CD4-positive, alpha-beta T cell treated with Interferon gamma for 1 hour (primary cell): ENCODE measurements at regions not wholly inside any gene's neighbourhood (a gene's known extent, or its start where the extent isn't known, plus 50 kb on each side); places are given as distances from the start of the nearest gene placed in this dataset.

Experiments used
- DNase-seq: peaks from one replicate; pipeline ENCODE4 v3.0.0-alpha.2; 2020

DNA sequence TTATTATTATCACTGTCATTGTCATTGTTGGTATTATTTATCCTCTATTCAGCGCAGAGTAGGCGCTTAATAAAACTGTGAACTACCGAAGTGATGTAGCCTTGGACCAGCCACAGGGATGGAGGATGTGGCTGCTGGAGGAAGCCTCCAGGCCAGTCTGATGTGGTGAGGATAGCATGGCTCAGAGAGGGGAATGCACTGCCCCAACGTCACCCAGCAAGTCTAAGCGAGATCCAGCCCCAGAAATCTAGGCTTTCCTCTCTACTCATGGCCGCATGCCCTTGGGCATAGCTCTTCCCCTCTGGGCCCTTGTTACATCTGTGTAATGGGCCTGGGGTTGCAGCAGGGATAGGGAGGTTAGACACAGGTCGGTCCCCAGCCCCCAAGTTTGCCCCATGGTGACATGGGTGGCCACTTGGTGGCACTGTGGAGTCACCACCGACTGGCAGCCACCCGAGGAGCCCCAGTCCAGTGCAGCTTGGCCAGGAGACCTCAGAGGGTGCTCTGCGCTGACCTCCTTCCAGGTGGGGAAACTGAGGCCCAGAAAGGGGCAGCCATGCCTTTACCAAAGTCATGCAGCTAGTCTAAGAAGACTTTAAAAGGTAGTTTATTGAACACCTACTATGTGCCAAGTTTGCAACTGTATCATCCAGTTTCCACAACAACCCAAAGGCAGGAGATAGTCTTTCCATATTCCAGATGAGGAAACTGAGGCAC lies 395.7 kb downstream of the MN1 start:
- no peak for DNase-seq

GRCh38 chr22:27406389-27406861 lies 395.1 kb downstream of the MN1 start:
- DNase-seq = no peak

- DNase-seq = no peak
Measured at GRCh38 chr22:27407369-27407985, 394.1 kb downstream of the MN1 start.

DNA sequence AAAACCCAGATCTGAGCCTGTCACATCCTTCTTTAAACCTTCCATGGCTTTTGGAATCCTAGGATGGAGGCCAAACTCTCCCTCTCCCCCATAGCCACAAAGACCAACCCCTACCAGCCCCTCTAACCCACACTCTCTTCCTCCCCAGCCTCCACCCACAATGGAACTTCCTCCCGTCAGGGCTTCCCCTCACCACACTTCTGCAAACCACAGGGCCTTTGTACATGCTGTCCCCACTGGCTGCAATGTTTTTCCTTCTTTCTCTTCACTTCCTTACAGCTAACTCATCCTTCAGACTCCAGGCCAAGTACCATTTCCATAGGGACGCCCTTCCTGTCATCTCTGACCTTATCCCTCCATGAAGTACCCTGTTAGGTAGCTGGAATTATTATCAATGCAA lies 393.5 kb downstream of the MN1 start:
- no peak for DNase-seq

- no peak for DNase-seq
Measured at GRCh38 chr22:27409299-27409698, 392.3 kb downstream of the MN1 start.

DNA sequence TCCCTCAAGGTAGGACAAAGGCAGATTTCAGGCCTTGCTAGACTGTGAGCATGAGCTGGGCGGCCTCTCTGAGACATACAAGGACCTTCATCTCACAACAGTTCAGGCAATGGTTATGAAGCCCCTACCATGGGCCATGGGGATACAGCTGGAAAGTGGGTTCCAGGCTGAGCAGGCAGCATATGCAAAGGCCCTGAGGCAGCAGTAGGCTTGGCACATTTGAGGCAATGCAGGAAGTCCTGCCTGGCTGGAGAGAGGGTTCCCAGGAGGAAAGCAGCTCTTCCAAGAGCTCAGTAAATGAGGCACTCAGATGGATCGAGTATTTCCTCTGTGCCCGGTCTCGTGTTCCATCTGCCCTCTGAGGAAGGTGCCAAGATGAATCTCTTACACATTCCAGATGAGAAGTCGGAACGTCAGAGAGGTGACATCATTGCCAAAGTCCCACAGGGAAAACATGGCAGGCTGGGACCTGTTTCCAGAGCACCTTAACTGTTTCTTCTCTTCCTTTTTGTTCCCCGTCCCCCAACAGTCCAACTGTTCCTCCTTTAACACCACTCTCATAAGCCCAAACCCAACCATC lies 388.6 kb downstream of the MN1 start:
- no peak for DNase-seq

- DNase-seq = no peak
Measured at GRCh38 chr22:27413702-27414101, 387.9 kb downstream of the MN1 start.

GRCh38 chr22:27416511-27417420 lies 384.8 kb downstream of the MN1 start:
- DNase-seq = no peak

DNA sequence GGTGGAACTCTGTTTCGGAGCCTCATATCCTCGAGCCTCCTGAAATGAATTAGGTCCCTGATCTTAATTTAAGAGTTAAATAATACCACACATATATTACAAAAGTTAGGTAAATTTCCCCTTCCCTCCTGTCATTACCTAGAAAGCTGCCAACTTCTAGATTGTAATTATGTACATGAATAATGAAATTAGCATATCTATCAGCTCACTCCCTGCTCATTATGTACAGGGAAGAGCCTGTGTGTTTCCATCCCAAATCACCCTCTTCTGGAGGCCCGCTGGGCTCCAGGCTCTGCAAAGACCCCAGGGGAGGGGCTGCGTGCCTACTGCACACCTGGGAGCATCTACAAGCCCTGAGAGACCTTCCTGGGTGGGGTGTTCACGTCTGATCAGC lies 384.1 kb downstream of the MN1 start:
- DNase-seq = no peak

- DNase-seq = no peak
Measured at GRCh38 chr22:27418261-27418660, 383.3 kb downstream of the MN1 start.

- DNase-seq = no peak
Measured at GRCh38 chr22:27419473-27419872, 382.1 kb downstream of the MN1 start.

- DNase-seq = no peak
Measured at GRCh38 chr22:27420195-27420816, 381.2 kb downstream of the MN1 start.

DNA sequence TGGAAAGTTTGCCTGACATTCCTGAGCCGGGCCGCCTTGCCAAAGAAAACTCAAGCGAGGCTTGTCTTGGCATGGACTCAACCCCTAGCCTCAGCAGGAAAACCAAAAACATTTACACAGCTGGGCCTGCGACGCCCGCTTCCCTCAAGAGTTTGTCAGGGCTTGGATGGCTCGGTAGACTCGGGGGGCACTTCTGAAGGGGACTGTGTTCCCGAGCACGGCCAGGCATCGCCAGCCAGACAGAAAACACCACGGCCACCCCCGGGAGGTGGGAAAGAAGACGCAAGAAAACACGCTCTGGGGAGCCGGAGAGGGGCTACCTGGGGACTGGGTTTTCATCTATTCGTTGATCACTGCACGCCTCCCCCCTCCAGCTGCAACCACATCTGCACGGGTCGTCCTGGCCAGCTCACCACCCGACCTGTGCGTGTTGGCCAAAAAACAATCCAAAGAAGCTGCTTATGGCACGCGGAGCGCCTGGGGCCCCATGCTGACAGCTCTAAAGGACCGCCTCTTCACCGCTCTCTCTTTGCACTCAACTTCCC lies 380.7 kb downstream of the MN1 start:
- DNase-seq = no peak

DNA sequence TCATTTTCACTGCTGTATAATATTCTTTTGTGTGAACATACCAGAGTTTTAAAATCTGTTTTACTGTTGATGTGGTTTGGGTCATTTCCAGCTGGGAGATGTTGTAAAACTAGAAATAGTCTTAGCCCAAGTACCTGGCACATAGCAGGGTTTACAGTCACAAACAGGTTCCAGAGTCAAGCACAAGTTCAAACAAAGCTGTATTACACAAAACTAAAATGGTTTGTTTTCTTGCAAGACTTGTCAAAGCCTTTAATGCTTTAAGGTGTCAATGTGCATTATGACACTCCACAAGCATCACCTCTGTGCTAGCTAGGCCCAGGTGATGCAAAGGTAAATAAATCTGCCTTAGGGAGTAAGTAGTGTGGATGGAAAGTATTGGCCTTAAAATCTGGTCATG lies 379.1 kb downstream of the MN1 start:
- no peak for DNase-seq

GRCh38 chr22:27424319-27424718 lies 377.2 kb downstream of the MN1 start:
- no peak for DNase-seq

GRCh38 chr22:27429476-27429875 lies 372.1 kb downstream of the MN1 start:
- no peak for DNase-seq

DNA sequence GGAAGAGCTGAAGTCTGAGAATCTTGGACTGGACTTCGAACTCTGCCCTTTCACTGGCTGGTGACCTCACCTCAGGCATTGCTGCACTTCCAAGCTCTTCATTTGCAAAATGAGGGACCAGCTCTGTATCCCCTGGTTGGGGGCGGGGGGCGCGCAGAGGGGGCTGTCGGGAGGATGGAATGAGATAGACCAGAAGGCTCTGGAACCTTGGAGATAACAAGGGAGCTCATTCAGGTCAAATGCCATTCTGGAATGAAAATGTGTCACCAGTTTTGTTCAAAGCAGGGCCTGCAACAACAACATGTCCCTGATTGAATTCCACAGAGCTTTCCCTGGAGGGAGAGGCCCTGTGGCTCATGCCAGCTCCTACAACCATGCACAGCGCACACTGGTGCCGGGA lies 370.5 kb downstream of the MN1 start:
- no peak for DNase-seq

GRCh38 chr22:27431896-27432295 lies 369.7 kb downstream of the MN1 start:
- no peak for DNase-seq

GRCh38 chr22:27433099-27433498 lies 368.5 kb downstream of the MN1 start:
- DNase-seq = no peak

GRCh38 chr22:27433585-27434190 lies 367.9 kb downstream of the MN1 start:
- DNase-seq = no peak

DNA sequence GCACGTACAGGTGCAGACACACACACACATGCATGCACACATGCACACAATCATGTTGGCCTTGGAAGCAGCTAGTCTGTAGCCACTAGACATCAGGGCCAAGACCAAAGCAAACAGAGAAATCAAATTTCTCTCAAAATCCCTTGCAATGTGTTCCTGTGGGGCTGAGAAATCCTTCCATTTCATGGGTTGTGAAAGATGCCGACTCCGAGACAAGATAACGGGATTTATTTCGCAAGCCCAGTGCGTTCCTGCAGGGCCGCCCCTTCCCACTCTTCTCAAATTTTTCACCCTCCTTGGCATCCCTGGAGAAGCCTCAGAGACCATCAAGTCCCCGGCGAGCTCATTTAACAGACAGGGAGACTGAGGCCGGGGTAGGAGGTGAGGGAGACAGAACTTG lies 366.7 kb downstream of the MN1 start:
- no peak for DNase-seq
